D721Med (cell line): ENCODE measurements at regions not wholly inside any gene's neighbourhood (a gene's known extent, or its start where the extent isn't known, plus 50 kb on each side); places are given as distances from the start of the nearest gene placed in this dataset.

ENCODE experiments used
- DNase-seq: peaks from one replicate; pipeline ENCODE4 v3.0.0; 2011; ENCODE audit warnings: low spot score; ENCODE audit not compliant: insufficient read length
- FAIRE-seq: peaks from 2 replicates; lab custom pipeline; 2011; peaks lifted over from hg19 to GRCh38; lab: Jason Lieb, UNC
- CTCF ChIP-seq: IDR thresholded peaks from 2 replicates; pipeline ENCODE4 v1.5.1; 2012; ENCODE audit warnings: mild to moderate bottlenecking, control low read depth; ENCODE audit not compliant: insufficient read depth; ENCODE audit errors: missing control alignments

- DNase-seq, result no peak
- no peak for TF ChIP-seq CTCF
- FAIRE-seq, result no peak
Measured at GRCh38 chr6:138018297-138018696, 88.9 kb downstream of the PERP start.

GRCh38 chr6:138025528-138025978 is 81.7 kb downstream of the PERP start:
- TF ChIP-seq CTCF, result no peak
- FAIRE-seq (no peak), DNase-seq (no peak)

- FAIRE-seq, result no peak
- DNase-seq, result no peak
- no peak for TF ChIP-seq CTCF
Measured at GRCh38 chr6:138026342-138026741, 80.9 kb downstream of the PERP start.

- TF ChIP-seq CTCF, result no peak
- DNase-seq (no peak), FAIRE-seq (no peak)
Measured at GRCh38 chr6:138028893-138029292, 78.3 kb downstream of the PERP start.

- no peak for TF ChIP-seq CTCF
- no peak for FAIRE-seq
- no peak for DNase-seq
Measured at GRCh38 chr6:138030872-138031271, 76.3 kb downstream of the PERP start.

GRCh38 chr6:138031417-138031816 is 75.8 kb downstream of the PERP start:
- FAIRE-seq (no peak), DNase-seq (no peak)
- no peak for TF ChIP-seq CTCF

- TF ChIP-seq CTCF, result no peak
- no peak for FAIRE-seq
- no peak for DNase-seq
Measured at GRCh38 chr6:138031850-138032249, 75.4 kb downstream of the PERP start.
